HT-29 (cell line): ENCODE measurements at regions not wholly inside any gene's neighbourhood (a gene's known extent, or its start where the extent isn't known, plus 50 kb on each side); places are given as distances from the start of the nearest gene placed in this dataset.
"Not testable (repeated sequence)": the region's sequence is repeated elsewhere in the genome, so short reads cannot be mapped to it uniquely, and the experiment has no call there.

Experiments used
- DNase-seq: peaks from one replicate; pipeline ENCODE4 v3.0.0-alpha.2; 2015; ENCODE audit warnings: low spot score

- no peak for DNase-seq
These were observed 1261.2 kb upstream of the B3GALT2 start for GRCh38 chr1:194447636-194448035.

- DNase-seq, result no peak
These were observed 1258.8 kb upstream of the B3GALT2 start for GRCh38 chr1:194445244-194445643.

- DNase-seq, result no peak
These were observed 1256.6 kb upstream of the B3GALT2 start for GRCh38 chr1:194442901-194443575.

GRCh38 chr1:194437135-194437534 is 1250.7 kb upstream of the B3GALT2 start:
- no peak for DNase-seq

DNA sequence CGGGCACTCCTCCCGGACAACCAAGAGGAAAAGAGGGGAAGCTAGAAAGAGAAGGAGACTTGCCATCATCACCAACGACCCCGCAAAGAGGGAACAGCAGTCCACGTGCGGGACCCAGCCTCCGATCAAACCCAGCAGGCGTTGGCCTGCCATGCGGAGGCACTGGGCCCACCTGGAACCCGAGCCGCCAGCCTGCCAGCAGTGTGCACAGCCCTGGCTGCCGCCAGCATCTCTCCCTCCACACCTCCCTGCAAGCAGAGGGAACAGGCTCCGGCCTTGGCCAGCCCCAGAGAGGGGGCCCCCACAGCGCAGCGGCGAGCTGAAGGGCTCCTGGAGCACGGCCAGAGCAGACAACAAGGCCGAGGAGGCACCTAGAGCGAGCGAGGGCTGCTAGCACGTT is 1244.7 kb upstream of the B3GALT2 start:
- DNase-seq, result no peak

DNA sequence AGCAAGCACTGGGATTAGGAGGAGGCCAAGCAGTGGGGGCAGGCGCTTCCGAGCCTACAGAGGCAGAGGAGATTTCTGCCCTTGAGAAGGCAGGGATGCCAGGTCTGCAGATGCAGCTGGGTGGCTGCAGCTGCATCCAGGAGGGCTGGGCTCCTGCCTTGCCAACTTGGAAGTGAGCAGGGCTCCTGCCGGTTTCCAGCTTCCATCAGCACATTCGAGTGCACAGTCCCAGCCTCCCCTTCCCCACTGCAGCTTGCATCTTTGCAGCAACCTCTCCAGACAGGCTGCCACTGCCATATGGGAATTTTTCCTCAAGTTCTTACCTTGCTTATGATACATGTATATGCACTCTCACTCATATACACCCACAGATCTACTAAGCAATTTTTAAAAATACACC is 1234.3 kb upstream of the B3GALT2 start:
- no peak for DNase-seq

DNA sequence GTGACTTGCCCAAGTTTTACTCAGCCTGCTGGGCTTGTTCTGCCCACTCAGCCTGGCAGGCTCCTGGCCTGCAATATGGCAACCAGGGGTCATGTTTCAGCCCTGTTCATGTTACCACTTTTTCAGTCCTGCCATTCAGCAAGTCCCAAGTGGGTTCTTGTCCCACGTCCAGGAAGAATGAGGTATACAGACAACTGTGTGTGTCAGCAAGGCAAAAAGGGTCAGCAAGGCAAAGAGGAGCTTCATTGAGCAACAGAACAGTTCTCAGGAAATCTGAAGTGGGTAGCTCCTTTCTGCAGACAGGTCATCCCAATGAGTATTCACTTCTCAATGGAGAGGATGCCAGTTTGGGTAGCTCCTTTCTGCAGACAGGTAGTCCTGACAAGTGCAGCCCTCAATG is 1233.3 kb upstream of the B3GALT2 start:
- no peak for DNase-seq

- DNase-seq, result no peak
These were observed 1224.3 kb upstream of the B3GALT2 start for GRCh38 chr1:194410756-194411155.

- not testable (repeated sequence) for DNase-seq
These were observed 1220.8 kb upstream of the B3GALT2 start for GRCh38 chr1:194407238-194407637.

GRCh38 chr1:194394676-194395075 is 1208.3 kb upstream of the B3GALT2 start:
- no peak for DNase-seq

- no peak for DNase-seq
These were observed 1201.1 kb upstream of the B3GALT2 start for GRCh38 chr1:194387531-194387930.

- DNase-seq, result no peak
These were observed 1192.1 kb upstream of the B3GALT2 start for GRCh38 chr1:194378517-194378916.

DNA sequence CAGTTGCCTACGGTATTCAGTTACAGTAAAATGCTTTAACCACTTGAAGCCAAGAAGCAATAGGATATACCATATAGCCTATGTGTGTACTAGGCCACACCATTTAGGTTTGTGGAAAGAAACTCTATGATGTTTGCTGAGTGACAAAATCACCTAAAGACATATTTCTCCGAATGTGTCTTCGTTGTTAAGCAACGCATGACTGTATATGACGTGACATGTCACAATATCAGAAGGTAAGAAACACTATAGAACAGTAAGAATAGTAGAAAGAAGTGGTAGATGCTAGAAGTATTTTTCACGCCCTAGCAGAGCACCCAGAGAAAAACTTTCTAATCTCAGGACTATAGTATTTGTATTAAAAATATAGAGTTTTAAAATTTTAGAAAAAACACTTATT is 1188.2 kb upstream of the B3GALT2 start:
- DNase-seq, result no peak

DNA sequence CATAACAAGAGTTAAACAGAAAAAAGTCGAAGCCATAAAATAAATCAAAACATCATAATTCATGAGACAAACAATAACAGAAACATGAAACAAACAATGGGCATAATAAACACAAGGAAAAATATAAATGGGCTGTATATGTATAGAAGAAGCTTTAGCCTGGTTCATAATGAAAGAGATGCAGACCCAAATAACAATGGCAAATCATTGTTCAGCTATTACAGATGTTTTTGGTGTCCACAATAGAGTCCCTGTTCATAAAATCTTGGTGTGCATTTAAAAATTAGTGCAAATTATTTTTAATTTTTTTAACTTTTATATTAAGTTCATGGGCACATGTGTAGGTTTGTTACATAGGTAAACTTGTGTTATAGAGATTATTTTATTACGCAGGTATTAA is 1185.9 kb upstream of the B3GALT2 start:
- no peak for DNase-seq

- no peak for DNase-seq
These were observed 1183.2 kb upstream of the B3GALT2 start for GRCh38 chr1:194369622-194370021.

- DNase-seq, result no peak
These were observed 1182.6 kb upstream of the B3GALT2 start for GRCh38 chr1:194369060-194369459.

DNA sequence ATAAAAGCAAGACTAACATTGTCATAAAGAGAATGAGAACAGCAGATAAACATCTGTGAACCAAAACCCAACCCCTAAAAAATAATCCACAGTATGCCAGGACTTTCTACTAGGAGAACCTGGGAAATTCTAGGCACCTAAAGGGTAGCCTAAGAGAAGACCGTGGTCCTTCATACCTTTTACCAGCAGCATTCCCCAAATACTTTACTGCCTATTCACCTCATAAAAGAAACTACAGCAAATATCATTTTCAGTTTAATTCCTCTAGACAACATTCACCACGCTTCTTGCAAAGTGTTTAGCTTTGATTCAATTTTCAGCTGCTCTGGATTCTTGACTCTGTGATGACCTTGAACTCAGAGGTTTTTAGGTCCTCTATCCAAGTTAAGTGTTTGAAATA is 1180.7 kb upstream of the B3GALT2 start:
- DNase-seq, result no peak

DNA sequence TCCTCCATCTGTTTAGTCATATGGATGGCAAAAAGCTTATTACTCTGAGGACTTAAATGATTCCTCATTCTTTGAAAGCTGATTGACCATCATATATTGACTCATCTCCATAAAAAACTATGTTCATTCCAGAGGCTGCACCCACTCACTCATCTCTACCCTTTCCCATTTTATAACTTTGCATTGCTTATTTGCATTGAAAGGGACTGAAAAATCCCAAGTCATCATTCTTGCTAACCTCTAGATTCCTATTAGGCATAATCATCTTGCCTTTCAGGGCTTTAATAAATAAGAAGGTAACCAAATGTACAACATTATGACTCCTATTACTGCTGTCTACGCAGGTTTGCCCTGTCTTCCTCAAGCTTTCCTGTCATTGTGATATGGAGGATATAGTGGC is 1180.3 kb upstream of the B3GALT2 start:
- no peak for DNase-seq

GRCh38 chr1:194362327-194362726 is 1175.9 kb upstream of the B3GALT2 start:
- no peak for DNase-seq

- no peak for DNase-seq
These were observed 1175.1 kb upstream of the B3GALT2 start for GRCh38 chr1:194361374-194362131.

DNA sequence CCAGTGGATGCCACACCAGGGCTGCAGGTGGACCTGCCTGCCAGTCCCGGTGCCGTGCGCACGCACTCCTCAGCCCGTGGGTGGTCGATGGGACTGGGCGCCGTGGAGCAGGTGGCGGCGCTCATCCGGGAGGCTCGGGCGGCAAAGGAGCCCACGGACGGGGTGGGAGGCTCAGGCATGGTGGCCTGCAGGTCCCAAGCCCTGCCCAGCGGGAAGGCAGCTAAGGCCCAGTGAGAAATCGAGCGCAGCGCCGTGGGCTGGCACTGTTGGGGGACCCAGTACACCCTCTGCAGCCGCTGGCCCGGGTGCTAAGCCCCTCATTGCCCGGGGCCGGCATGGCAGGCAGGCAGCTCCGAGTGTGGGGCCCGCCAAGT is 1171.8 kb upstream of the B3GALT2 start:
- no peak for DNase-seq

- DNase-seq, result not testable (repeated sequence)
These were observed 1171.3 kb upstream of the B3GALT2 start for GRCh38 chr1:194357573-194358207.
